Activated naive CD8-positive, alpha-beta T cell treated with anti-CD3 and anti-CD28 coated beads, Interleukin-2, amount 10 ng/mL, durations not matched to agents 7 days and 5 days (primary cell): ENCODE measurements at regions not wholly inside any gene's neighbourhood (a gene's known extent, or its start where the extent isn't known, plus 50 kb on each side); places are given as distances from the start of the nearest gene placed in this dataset.

Source experiments
- ATAC-seq: fragments of 150-1000 bp; cut with Tn5 transposase; one replicate; pipeline ENCODE4 v1.10.0; 2021; ENCODE audit warnings: low read depth, moderate library complexity
- POLR2A ChIA-PET: fragments of 350-600 bp; sonication (Branson Sonifier 250); formaldehyde crosslinking; loops from one replicate; lab custom pipeline; 2021; ENCODE audit warnings: antibody characterized with exemption; lab: Charles Lee
- DNase-seq: peaks from one replicate; pipeline ENCODE4 v3.0.0; 2021
- H3K27ac Mint-ChIP-seq: one replicate; pipeline ENCODE4 v1.8.0; 2022; ENCODE audit warnings: mild to moderate bottlenecking, mixed read lengths
- H3K27me3 Mint-ChIP-seq: one replicate; pipeline ENCODE4 v1.8.0; 2022; ENCODE audit warnings: mild to moderate bottlenecking, moderate library complexity, mixed read lengths
- H3K36me3 Mint-ChIP-seq: one replicate; pipeline ENCODE4 v1.8.0; 2021; ENCODE audit warnings: mild to moderate bottlenecking, mixed read lengths
- H3K4me1 Mint-ChIP-seq: one replicate; pipeline ENCODE4 v1.8.0; 2021; ENCODE audit warnings: mixed read lengths
- H3K4me3 Mint-ChIP-seq: one replicate; pipeline ENCODE4 v1.8.0; 2022; ENCODE audit warnings: mild to moderate bottlenecking, moderate library complexity, mixed read lengths
- H3K9me3 Mint-ChIP-seq: one replicate; pipeline ENCODE4 v1.8.0; 2021; ENCODE audit warnings: mixed read lengths

DNA sequence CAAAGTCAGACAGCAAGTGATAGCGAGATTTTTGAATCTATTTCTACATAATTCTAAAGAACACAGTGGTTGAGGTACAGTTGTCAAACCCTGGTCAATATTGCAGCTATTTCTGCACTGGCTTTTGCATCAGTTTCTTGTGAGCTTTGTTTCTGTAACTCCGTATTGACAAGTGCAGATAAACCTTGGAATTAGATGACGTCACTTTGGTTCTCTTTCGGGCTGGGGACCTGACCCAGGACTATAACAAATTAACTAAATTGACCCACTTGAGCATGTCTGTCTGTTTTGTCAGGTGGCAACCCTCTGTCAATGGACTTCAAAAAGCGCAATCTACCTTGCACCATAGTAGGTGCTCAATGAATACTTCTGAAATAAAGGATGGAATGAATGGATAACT lies 418.4 kb upstream of the SGCD start:
- Mint-ChIP-seq H3K27ac (no peak overlapping the region), H3K9me3 (no peaks in the 10 kb centered on the region), H3K4me1 (no peaks in the 10 kb centered on the region), H3K36me3 (no peaks in the 10 kb centered on the region), H3K4me3 (no peak overlapping the region), H3K27me3 (no peaks in the 10 kb centered on the region)
- no peak for DNase-seq
- ATAC-seq = no peak
- POLR2A ChIA-PET = no interaction called here

DNA sequence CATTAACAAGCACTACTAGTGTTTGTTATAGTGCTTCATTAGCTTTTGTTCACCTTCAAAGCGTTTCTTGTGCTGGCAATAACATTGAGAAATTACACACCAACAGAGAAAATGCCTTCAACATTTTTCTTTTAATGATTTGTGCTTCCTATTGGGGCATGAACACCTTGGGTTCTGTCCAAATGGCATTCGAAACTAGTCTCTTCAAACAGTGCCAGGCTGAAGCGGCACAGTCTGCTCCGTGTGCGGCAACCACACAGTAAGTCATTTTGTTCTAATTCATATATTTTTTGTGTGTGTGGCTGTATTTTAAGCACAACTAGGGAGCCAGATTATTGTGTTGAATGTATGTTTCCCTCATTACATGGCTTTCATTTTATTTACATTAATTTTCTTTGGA lies 414.7 kb upstream of the SGCD start:
- Mint-ChIP-seq H3K4me3 (no peak overlapping the region), H3K9me3 (no peaks in the 10 kb centered on the region), H3K27me3 (no peaks in the 10 kb centered on the region), H3K27ac (no peak overlapping the region), H3K4me1 (no peaks in the 10 kb centered on the region), H3K36me3 (no peaks in the 10 kb centered on the region)
- DNase-seq (no peak), ATAC-seq (no peak)
- POLR2A ChIA-PET = no interaction called here

DNA sequence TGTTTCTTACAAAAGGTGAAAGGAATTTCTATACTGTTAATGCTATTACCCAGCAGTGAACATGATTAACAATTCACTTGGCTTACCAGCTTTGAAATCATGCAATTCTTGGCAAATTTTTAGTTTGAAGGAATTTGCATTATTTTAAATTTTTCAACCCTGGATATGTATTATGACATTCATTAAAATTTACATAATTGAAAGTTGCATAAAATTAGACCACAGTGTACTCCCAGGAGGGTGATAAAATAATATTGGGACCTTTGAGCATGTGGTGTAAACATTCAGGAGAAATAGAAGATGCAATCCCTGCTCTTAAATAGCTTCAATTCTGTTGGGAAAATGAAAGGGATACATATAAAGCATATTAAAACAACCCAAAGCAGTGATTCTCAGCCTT lies 412.2 kb upstream of the SGCD start:
- DNase-seq = no peak
- H3K4me3 Mint-ChIP-seq = no peak overlapping the region
- ATAC-seq = no peak
- no peak overlapping the region for H3K27ac Mint-ChIP-seq
- no peaks in the 10 kb centered on the region for H3K27me3 Mint-ChIP-seq
- H3K36me3 Mint-ChIP-seq = no peaks in the 10 kb centered on the region
- POLR2A ChIA-PET = no interaction called here
- no peaks in the 10 kb centered on the region for H3K4me1 Mint-ChIP-seq
- no peaks in the 10 kb centered on the region for H3K9me3 Mint-ChIP-seq

GRCh38 chr5:155915601-155916000 lies 411.4 kb upstream of the SGCD start:
- H3K4me3 Mint-ChIP-seq = no peak overlapping the region
- POLR2A ChIA-PET = no interaction called here
- H3K27ac Mint-ChIP-seq = no peak overlapping the region
- no peaks in the 10 kb centered on the region for H3K9me3 Mint-ChIP-seq
- DNase-seq (no peak), ATAC-seq (no peak)
- no peaks in the 10 kb centered on the region for H3K4me1 Mint-ChIP-seq
- H3K36me3 Mint-ChIP-seq = no peaks in the 10 kb centered on the region
- no peaks in the 10 kb centered on the region for H3K27me3 Mint-ChIP-seq

- Mint-ChIP-seq H3K27ac (no peak overlapping the region), H3K36me3 (no peaks in the 10 kb centered on the region), H3K9me3 (no peaks in the 10 kb centered on the region), H3K4me3 (no peak overlapping the region), H3K27me3 (peaks cover 2% of the 10 kb centered on the region), H3K4me1 (no peaks in the 10 kb centered on the region)
- ATAC-seq (no peak), DNase-seq (no peak)
- POLR2A ChIA-PET = no interaction called here
Observed at GRCh38 chr5:155919126-155919525, 407.8 kb upstream of the SGCD start.

DNA sequence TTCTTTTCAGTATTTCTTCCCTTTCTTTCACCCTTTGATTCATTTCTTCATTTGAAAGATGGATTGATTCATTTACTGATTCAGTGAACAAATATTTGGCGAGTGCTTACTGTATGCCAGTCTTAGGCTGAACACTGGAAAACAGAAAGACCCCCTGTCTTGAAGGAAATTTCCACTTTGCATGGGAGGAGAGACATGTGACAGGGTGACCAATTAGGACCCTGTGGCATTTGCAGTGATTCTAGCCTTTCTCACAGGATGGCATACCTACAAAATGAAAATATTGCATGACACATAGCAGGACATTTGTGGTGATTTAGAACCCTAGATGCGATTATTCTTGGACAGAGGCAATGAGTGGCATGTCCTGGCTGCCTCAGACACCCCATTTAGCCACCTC lies 407.2 kb upstream of the SGCD start:
- H3K36me3 Mint-ChIP-seq = no peaks in the 10 kb centered on the region
- H3K27ac Mint-ChIP-seq = no peak overlapping the region
- no peaks in the 10 kb centered on the region for H3K9me3 Mint-ChIP-seq
- no peak overlapping the region for H3K4me3 Mint-ChIP-seq
- DNase-seq = no peak
- POLR2A ChIA-PET = no interaction called here
- no peaks in the 10 kb centered on the region for H3K4me1 Mint-ChIP-seq
- ATAC-seq = no peak
- H3K27me3 Mint-ChIP-seq = peaks cover 2% of the 10 kb centered on the region

- Mint-ChIP-seq H3K9me3 (no peaks in the 10 kb centered on the region), H3K36me3 (no peaks in the 10 kb centered on the region), H3K27ac (no peak overlapping the region), H3K27me3 (peaks cover 2% of the 10 kb centered on the region), H3K4me3 (no peak overlapping the region), H3K4me1 (no peaks in the 10 kb centered on the region)
- ATAC-seq (no peak), DNase-seq (no peak)
- POLR2A ChIA-PET = no interaction called here
Observed at GRCh38 chr5:155921621-155922020, 405.3 kb upstream of the SGCD start.

GRCh38 chr5:155923784-155924183 lies 403.2 kb upstream of the SGCD start:
- POLR2A ChIA-PET = no interaction called here
- Mint-ChIP-seq H3K36me3 (no peaks in the 10 kb centered on the region), H3K4me3 (no peak overlapping the region), H3K9me3 (no peaks in the 10 kb centered on the region), H3K27me3 (peaks cover 3% of the 10 kb centered on the region), H3K4me1 (no peaks in the 10 kb centered on the region), H3K27ac (no peak overlapping the region)
- DNase-seq (no peak), ATAC-seq (no peak)

GRCh38 chr5:155926031-155926430 lies 400.9 kb upstream of the SGCD start:
- ATAC-seq (no peak), DNase-seq (no peak)
- Mint-ChIP-seq H3K9me3 (no peaks in the 10 kb centered on the region), H3K27me3 (peaks cover 12% of the 10 kb centered on the region), H3K4me3 (no peak overlapping the region), H3K4me1 (no peaks in the 10 kb centered on the region), H3K36me3 (no peaks in the 10 kb centered on the region), H3K27ac (no peak overlapping the region)
- POLR2A ChIA-PET = no interaction called here

GRCh38 chr5:155926766-155927165 lies 400.2 kb upstream of the SGCD start:
- H3K27me3 Mint-ChIP-seq = peaks cover 12% of the 10 kb centered on the region
- no peaks in the 10 kb centered on the region for H3K36me3 Mint-ChIP-seq
- no peak for DNase-seq
- no peaks in the 10 kb centered on the region for H3K9me3 Mint-ChIP-seq
- no peaks in the 10 kb centered on the region for H3K4me1 Mint-ChIP-seq
- no peak overlapping the region for H3K4me3 Mint-ChIP-seq
- no peak overlapping the region for H3K27ac Mint-ChIP-seq
- POLR2A ChIA-PET = no interaction called here
- no peak for ATAC-seq

DNA sequence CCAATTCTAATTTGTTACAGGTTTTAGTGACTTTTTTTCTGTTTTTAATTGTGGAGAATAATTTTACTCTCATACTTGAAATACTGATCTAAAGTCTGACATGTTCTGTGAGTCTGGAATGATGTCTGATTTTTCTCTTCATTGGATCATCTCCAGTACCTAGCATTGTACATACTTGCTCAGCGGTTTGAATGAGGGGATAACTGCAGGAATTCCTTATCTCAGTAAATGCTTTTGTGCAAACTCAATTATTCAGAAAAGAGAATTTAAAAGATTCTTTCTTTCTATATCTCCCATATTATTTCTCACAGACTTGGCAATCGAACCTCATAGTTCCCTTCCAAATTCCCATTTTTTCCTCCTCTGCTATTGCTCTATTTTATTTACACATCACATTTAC lies 397.9 kb upstream of the SGCD start:
- peaks cover 10% of the 10 kb centered on the region for H3K27me3 Mint-ChIP-seq

GRCh38 chr5:155934964-155935363 lies 392.0 kb upstream of the SGCD start:
- no peak for ATAC-seq
- Mint-ChIP-seq H3K27ac (no peak overlapping the region), H3K9me3 (no peaks in the 10 kb centered on the region), H3K36me3 (no peaks in the 10 kb centered on the region), H3K4me3 (no peak overlapping the region), H3K4me1 (no peaks in the 10 kb centered on the region), H3K27me3 (peaks cover 8% of the 10 kb centered on the region)
- POLR2A ChIA-PET = no interaction called here
- no peak for DNase-seq

More for the DNA sequence above, 397.9 kb upstream of the SGCD start:
- no peak overlapping the region for H3K27ac Mint-ChIP-seq
- ATAC-seq (no peak), DNase-seq (no peak)
- no peaks in the 10 kb centered on the region for H3K9me3 Mint-ChIP-seq
- POLR2A ChIA-PET = no interaction called here
- H3K4me1 Mint-ChIP-seq = no peaks in the 10 kb centered on the region
- no peak overlapping the region for H3K4me3 Mint-ChIP-seq
- no peaks in the 10 kb centered on the region for H3K36me3 Mint-ChIP-seq

DNA sequence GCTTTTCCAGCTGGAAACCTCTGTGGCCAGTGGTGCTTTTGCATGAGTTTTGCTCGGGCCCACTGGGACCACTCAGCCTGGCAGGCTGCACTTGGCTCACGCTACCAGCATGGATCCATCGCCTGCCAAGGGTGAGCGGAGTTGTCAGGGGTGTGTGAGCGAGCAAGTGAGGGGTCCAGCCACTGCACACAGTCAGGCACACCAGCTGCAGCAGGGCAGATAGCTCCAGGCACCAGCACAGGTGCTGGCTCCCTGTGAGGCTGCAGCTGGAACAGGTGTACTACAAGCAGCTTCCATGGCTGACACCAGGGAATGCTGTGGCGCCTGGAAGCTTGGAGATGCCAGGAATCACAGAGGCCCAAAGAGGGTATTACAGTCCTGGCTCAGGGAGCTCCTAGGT lies 391.2 kb upstream of the SGCD start:
- Mint-ChIP-seq H3K27ac (no peak overlapping the region), H3K9me3 (no peaks in the 10 kb centered on the region), H3K4me3 (no peak overlapping the region), H3K36me3 (no peaks in the 10 kb centered on the region), H3K27me3 (peaks cover under 1% of the 10 kb centered on the region), H3K4me1 (no peaks in the 10 kb centered on the region)
- ATAC-seq = no peak
- DNase-seq = no peak
- POLR2A ChIA-PET = no interaction called here

DNA sequence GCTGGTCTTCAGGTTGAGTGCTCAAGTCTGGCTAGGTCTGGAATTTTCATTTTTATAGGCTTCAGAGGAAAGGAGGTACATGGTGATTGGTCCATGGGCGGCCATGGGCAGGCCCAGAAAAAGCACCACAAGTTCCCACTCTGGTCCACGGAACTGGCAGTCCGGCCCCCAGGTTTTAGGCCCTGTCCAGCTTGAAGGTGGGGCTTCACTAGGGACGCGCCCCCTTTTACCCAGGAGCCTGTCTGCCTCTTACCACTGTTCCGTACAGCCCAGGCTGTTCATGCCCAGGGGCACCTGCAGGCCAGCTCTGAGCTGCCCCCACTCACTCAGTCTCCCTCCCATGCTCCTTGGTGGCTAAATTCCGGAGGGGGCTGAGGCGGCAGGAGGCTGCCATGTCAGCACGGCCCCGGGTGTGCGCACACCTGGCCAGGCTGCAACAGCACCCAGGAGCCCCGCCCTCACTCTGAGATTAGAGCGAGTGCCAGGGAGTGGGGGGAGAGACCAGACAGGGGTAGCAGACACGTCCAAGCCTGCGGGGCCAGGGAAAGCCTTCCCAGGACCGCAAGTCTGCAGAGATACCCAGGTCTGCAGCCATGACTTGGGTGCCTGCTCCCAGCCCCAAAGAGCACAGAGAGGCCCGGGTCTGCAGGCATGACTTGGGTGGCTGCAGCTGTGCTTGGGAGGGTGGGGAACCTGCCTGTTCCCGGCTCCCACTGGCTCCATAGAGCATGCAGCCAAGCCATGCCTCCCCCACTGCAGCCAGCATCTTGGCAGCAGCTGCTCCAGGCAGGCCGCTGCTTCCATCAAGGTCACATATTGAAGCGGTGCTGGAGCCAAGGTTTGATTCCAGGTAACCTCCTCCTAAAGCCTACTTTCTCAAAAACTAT lies 390.2 kb upstream of the SGCD start:
- ATAC-seq = no peak
- no peak overlapping the region for H3K27ac Mint-ChIP-seq
- H3K9me3 Mint-ChIP-seq = no peaks in the 10 kb centered on the region

More for the DNA sequence above, 390.2 kb upstream of the SGCD start:
- no peaks in the 10 kb centered on the region for H3K4me1 Mint-ChIP-seq
- H3K36me3 Mint-ChIP-seq = no peaks in the 10 kb centered on the region
- no peak for DNase-seq
- POLR2A ChIA-PET = no interaction called here
- no peak overlapping the region for H3K4me3 Mint-ChIP-seq
- H3K27me3 Mint-ChIP-seq = no peaks in the 10 kb centered on the region
